CMK (cell line): ENCODE measurements at regions not wholly inside any gene's neighbourhood (a gene's known extent, or its start where the extent isn't known, plus 50 kb on each side); places are given as distances from the start of the nearest gene placed in this dataset.
"Not testable (repeated sequence)": the region's sequence is repeated elsewhere in the genome, so short reads cannot be mapped to it uniquely, and the experiment has no call there.

Experiments
- DNase-seq: peaks from one replicate; pipeline ENCODE4 v3.0.0-alpha.2; 2010; ENCODE audit warnings: low read depth

GRCh38 chr19:30681162-30682100 lies 309.2 kb downstream of the ZNF536 start:
- DNase-seq: no peak

DNA sequence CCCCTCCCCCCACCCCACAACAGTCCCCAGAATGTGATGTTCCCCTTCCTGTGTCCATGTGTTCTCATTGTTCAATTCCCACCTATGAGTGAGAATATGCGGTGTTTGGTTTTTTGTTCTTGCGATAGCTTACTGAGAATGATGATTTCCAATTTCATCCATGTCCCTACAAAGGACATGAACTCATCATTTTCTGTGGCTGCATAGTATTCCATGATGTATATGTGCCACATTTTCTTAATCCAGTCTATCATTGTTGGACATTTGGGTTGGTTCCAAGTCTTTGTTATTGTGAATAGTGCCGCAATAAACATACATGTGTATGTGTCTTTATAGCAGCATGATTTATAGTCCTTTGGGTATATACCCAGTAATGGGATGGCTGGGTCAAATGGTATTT lies 308.2 kb downstream of the ZNF536 start:
- DNase-seq: not testable (repeated sequence)

GRCh38 chr19:30679789-30680188 lies 307.6 kb downstream of the ZNF536 start:
- no peak for DNase-seq

GRCh38 chr19:30679153-30679702 lies 307.0 kb downstream of the ZNF536 start:
- no peak for DNase-seq

- DNase-seq: no peak
Measured at GRCh38 chr19:30678168-30678567, 306.0 kb downstream of the ZNF536 start.

DNA sequence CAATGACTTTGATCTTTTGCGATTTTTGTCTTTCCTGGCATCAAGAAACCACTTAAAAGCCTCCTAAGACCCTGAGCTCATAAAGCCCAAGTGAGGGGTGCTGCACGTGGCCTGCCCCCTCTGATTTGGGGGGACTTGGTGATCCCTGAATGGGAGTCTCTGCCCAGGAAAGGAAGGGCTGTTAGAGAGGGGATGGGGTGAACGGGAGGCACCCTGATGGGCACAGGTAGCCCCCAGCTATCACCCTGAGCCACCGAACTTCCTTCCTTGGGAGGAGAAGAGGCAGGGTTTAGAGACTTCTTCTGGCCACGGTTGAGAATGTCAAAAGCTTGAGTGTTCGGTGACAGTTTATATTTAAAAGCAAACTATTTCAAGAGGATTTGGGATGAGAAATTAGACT lies 305.5 kb downstream of the ZNF536 start:
- DNase-seq: no peak

GRCh38 chr19:30676990-30677679 lies 305.0 kb downstream of the ZNF536 start:
- no peak for DNase-seq

DNA sequence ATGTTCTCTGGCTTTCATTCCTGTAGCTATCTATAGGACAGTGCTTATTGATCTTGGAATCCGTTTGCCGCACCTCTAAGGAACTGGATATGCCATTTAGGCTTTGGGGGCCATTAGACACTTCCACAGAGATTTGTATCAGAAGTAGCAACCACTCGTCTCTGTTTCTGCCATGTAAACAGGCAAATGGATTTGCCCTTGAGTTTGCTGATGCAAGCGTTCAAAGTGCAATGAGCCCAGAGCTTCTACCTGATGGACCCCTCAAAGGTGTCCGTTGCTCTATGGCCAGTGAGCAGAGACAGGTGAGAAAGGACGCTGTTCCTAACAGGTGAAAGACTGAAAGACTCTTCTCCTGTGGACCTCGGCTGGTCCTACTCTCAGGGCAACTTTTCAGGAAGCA lies 302.9 kb downstream of the ZNF536 start:
- DNase-seq: no peak

DNA sequence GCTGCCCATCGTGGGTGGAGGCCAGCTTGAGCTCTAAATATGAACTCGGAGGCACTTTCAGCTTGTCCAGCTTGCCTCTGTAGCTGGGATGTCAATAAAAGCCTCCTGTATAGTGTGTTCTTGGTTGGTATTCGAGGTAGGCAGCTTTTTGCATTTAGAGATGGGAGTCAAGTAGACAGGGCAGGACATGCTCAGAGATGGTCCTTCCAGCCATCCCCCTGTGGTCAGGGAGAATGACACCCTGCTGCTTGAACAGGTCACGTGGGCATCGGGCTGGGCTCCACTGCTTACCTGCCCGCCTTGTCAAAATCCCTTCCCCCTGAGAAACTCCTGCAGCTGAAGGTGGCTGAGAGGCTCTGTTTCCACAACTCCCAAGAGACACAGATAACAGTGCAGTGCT lies 302.5 kb downstream of the ZNF536 start:
- DNase-seq: no peak

DNA sequence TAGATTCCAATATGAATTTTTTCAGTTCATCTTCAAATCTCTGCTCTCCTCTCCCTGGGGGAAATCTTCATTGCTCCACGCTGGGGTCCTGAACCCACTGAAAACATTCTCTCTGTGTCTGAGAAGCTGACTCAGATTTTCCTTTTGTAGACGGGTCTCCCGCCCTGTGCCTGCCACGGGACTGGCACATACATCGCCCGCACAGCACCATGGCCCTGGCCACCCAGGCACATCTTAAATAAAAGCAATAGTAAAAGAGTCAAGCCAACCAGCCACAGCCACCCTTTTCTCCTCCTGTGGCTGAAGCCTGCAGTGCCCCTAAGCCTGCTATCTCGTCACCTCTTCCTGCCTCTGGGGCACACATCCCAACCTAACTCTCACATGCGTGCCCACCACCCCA lies 301.2 kb downstream of the ZNF536 start:
- DNase-seq: no peak

- DNase-seq: no peak
Measured at GRCh38 chr19:30672926-30673325, 300.7 kb downstream of the ZNF536 start.

DNA sequence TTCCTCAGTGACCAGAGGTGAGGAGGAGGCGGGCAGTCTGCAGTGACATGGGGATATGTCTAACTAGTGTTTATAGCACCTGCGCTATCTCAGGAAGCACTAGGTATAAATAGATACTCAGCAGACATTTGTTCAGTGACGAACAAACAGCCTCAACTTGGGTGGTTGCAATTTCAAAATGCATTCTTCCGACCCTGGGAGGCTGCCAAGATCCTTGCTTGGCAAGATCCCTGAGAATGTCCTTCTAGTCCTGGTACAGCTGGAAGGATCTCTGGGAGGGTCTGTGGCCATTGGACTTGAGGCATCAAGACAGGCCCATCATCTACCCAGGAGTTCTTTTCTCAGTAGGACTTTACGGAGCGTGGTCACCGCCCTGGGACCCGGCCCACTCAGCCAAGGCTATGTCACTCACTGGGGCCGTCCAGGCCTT lies 299.5 kb downstream of the ZNF536 start:
- DNase-seq: no peak

GRCh38 chr19:30671367-30671619 lies 299.1 kb downstream of the ZNF536 start:
- no peak for DNase-seq

- DNase-seq: no peak
Measured at GRCh38 chr19:30670562-30671366, 298.6 kb downstream of the ZNF536 start.

- DNase-seq: no peak
Measured at GRCh38 chr19:30670011-30670329, 297.8 kb downstream of the ZNF536 start.

DNA sequence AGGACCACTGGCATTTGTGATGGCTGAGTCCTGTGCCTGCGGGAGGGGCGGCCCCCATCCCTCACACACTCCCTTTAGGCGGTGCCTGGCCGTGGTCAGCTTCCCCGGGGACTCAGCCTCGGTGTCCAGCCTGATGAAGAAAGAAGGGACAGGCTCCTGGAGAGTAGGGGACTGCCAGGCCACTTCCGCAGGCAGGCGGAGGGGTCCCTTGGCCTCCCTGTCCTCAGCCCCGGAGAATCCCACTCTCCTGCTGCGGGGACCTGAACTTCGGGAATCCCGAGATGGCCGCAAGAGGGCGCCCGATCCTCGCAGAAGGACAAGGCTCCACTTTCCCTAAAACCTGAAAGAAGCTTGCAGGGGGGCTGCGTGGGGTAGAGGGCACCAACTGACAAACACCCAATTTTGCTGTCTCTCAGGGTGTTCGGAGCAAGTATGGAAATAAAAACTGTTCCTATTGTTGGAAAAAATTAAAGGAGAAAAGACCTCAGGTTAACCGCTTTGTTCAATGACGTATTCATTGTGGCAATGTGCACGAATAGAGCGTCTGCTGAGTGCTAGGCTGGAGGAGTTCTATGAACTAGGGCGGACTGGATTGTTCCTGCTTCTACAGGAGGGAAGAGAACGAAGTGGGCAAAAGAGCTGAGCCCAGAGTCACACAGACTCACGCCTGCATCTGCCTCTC lies 297.3 kb downstream of the ZNF536 start:
- peak; percentile 8 for DNase-seq

DNA sequence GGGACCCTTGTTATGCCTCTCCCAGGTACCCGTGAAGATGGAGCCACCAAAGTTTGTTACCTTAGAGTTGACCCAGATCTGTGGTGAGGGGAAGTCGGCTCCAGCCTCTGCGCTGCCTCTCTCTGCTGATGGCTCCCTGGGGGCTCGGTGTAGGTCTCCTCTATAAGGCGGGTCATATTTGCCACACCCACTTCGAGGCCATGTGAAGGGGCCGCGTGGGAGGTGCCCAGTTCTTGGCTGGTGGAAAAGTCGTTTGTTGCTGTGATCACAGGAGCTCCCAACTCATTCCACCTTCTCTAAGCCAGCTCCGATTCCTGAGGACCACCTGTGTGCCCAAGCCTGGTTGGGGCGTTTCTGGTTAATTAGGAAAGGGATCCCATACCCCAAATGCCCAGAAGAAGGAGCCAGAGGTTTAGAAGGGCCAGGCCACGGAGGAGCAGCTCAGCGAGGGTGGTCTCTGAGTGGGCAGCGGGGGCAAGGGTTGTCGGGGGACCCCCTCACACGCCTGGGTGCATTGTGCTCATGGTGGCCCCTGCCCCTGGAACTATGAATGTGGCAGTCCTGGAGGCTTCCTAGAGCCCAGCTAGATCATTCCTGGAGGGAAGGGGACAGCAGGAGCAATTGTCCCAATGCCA lies 296.5 kb downstream of the ZNF536 start:
- no peak for DNase-seq

DNA sequence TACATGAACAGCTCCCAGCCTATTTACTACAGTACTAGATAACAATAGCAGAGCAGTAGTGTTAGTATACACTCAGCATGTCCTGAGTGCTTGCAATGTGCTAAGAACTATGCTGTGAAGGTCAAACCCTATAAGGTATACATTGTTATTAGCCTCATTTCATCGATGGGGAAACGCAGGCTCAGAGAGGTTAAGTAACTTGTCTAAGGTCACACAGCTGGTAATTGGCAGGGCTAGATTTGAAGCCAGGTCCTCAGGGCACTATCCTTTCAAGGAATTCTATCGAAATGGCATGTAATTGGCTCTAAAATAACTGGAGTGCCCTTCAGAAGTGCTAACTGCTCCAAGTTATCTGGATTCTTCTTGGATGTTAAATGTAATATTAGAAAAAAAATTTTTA lies 295.6 kb downstream of the ZNF536 start:
- DNase-seq: no peak

DNA sequence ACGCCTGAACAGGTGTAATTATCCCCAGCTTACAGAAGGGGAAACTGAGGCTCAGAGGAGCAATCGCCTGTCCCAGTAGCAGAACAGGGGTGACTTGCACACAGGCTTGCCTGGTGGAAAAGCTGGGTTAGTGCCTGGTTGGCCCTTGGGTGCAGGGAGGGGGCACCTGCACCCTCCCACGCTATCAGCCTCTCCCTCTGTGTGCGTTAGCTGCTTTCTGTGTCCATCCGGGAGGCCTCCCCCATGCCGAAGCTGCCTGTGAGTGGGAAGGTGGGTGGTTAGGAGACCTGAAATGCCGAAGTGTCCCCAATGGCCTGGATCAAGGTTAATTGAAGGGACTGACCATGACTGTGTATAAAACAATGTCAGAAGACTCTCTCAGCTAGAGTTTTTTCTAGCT lies 295.0 kb downstream of the ZNF536 start:
- DNase-seq: no peak

DNA sequence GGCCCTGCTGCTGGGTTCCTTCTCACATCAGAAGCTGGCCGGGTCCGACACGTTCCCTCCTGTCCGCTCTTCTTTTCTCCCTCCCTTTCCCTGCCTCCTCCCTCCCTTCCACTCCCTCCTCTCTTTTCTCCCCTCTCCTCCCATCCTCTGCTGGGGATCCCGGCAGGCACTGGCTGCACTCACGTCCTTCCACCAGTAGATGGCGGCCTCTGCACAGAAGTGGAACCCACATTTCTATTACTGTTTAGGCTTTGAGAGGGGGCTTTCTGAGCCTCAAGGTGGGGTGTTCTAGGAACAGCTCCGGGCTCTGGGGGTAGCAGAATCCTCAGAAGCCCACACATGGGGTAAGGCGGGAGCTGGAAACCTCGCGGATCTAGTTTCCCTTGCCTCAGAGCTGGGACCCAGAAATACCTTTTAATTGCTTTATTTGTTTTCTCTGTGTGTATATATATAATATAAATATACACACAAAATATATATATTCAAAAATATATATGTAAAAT lies 294.2 kb downstream of the ZNF536 start:
- peak; percentile 9 for DNase-seq

DNA sequence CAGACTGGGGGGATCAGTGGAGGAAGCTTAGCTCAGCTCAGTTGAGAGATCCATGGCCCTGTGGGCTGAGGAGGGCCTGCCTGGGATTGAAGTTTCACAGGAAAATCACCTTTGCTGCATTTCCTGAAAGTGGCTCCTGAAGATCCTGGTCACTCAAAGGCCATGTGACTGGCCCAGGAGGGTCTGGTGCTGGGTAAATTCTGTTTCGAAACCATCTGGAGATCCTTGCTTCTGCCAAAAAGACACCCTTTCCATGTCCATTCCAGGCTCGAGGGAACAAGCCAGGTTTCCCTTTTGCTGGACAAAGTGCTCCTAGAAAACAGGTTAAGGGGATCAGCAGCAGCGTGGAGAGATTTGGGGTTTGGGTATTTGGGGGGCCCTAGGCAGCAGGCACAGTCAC lies 293.3 kb downstream of the ZNF536 start:
- no peak for DNase-seq
